HepG2 (cell line): ENCODE measurements at regions not wholly inside any gene's neighbourhood (a gene's known extent, or its start where the extent isn't known, plus 50 kb on each side); places are given as distances from the start of the nearest gene placed in this dataset.

Experiments used
- ATAC-seq: fragments of 200-7000 bp; cut with Tn5 transposase; 3 replicates; pipeline ENCODE4 v1.9.1; 2020; ENCODE audit warnings: mild to moderate bottlenecking, moderate library complexity
- BruUV-seq: library from RNA; stranded (reverse); fragments of 400-500 nt; replicated peaks from 2 replicates; lab custom pipeline; 2021; lab: Mats Ljungman, UMichigan
- CTCF ChIA-PET: fragments of 300-600 bp; formaldehyde crosslinking; extraction: SDS; loops from one replicate; lab custom pipeline; 2021; ENCODE audit warnings: low total read pairs, inconsistent platforms, low intra/inter-chr PET ratio; lab: Yijun Ruan, JAX
- POLR2A ChIA-PET: fragments of 350-600 bp; sonication (Branson Sonifier 250); formaldehyde crosslinking; loops from one replicate; lab custom pipeline; 2020; ENCODE audit warnings: antibody characterized with exemption, inconsistent platforms; lab: Yijun Ruan, JAX
- DNase-seq: peaks from one replicate; pipeline ENCODE4 v3.0.0-alpha.2; 2015; ENCODE audit warnings: low spot score
- FAIRE-seq: peaks from 3 replicates; lab custom pipeline; 2011; peaks lifted over from hg19 to GRCh38; lab: Jason Lieb, UNC
- H2AFZ ChIP-seq: one replicate; pipeline ENCODE4 v1.6.1; 2011; ENCODE audit warnings: low read length, inconsistent platforms
- H3K27ac ChIP-seq: fragments of 300-600 bp; 3 replicates; pipeline ENCODE4 v1.8.0; 2011; ENCODE audit warnings: mixed run types, mild to moderate bottlenecking, mixed read lengths, low read length, inconsistent platforms; ENCODE audit not compliant: insufficient read depth; ENCODE audit errors: extremely low read length
- H3K27me3 ChIP-seq, 2 experiments: fragments of 200-600 bp in 1 of 2; 2 replicates in 1 of 2; 3 replicates in 1 of 2; pipeline versions ENCODE4 v1.6.0 to v1.8.0; 2011; ENCODE audit warnings: low read length in 2 of 2, mild to moderate bottlenecking in 2 of 2, moderate library complexity in 2 of 2, inconsistent platforms in 1 of 2; ENCODE audit not compliant: insufficient read depth in 2 of 2, control insufficient read depth in 1 of 2
- H3K36me3 ChIP-seq, 2 experiments: fragments of 200-600 bp in 1 of 2; replicated peaks in 1 of 2; 2 replicates in 1 of 2; 3 replicates in 1 of 2; pipeline versions ENCODE4 v1.5.1 to v1.8.0; 2011; ENCODE audit warnings: low read length in 2 of 2, inconsistent platforms in 1 of 2; ENCODE audit not compliant: insufficient read depth in 2 of 2, control insufficient read depth in 1 of 2
- H3K4me1 ChIP-seq: 2 replicates; pipeline ENCODE4 v1.5.1; 2012; ENCODE audit warnings: low read length, inconsistent platforms; ENCODE audit not compliant: insufficient read depth
- H3K4me2 ChIP-seq: 2 replicates; pipeline ENCODE4 v1.6.0; 2011; ENCODE audit warnings: low read depth, low read length, inconsistent platforms
- H3K4me3 ChIP-seq, 3 experiments: fragments of 200-600 bp in 1 of 3; sonication (generic), shearing (Covaris generic) in 1 of 3; replicated peaks in 1 of 3; 2 replicates each; pipeline ENCODE4 v1.5.1; 2011 to 2016; ENCODE audit warnings: low read length in 3 of 3, inconsistent platforms in 2 of 3, low read depth in 2 of 3, mild to moderate bottlenecking in 2 of 3, control low read depth in 1 of 3, mixed read lengths in 1 of 3; ENCODE audit not compliant: insufficient read depth in 1 of 3
- H3K79me2 ChIP-seq: one replicate; pipeline ENCODE4 v1.6.1; 2011; ENCODE audit warnings: low read length, inconsistent platforms; ENCODE audit not compliant: insufficient read depth
- H3K9ac ChIP-seq: 2 replicates; pipeline ENCODE4 v1.6.0; 2011; ENCODE audit warnings: mild to moderate bottlenecking, low read depth, low read length, inconsistent platforms; ENCODE audit not compliant: insufficient read depth
- H3K9me3 ChIP-seq: 2 replicates; pipeline ENCODE4 v1.5.1; 2012; ENCODE audit warnings: mild to moderate bottlenecking, low read length
- H4K20me1 ChIP-seq: 2 replicates; pipeline ENCODE4 v1.6.0; 2011; ENCODE audit warnings: inconsistent platforms, mild to moderate bottlenecking, low read length, moderate library complexity; ENCODE audit not compliant: insufficient read depth
- BCL3 ChIP-seq: sonication (generic); formaldehyde crosslinking; IDR thresholded peaks from 2 replicates; pipeline ENCODE4 v1.5.1; 2020; ENCODE audit warnings: mild to moderate bottlenecking, missing genetic modification reagents, moderate library complexity
- BCL6 ChIP-seq: IDR thresholded peaks from 2 replicates; pipeline ENCODE4 v1.6.1; 2016; ENCODE audit warnings: missing genetic modification reagents, missing compliant biosample characterization
- CEBPG ChIP-seq: IDR thresholded peaks from 2 replicates; pipeline ENCODE4 v1.6.1; 2016
- GLI4 ChIP-seq: sonication (generic); formaldehyde crosslinking; IDR thresholded peaks from 2 replicates; pipeline ENCODE4 v1.5.1; 2020; ENCODE audit warnings: missing genetic modification reagents, mild to moderate bottlenecking, moderate library complexity, borderline replicate concordance
- MAX ChIP-seq: IDR thresholded peaks from 2 replicates; pipeline ENCODE4 v1.6.1; 2012; ENCODE audit warnings: inconsistent platforms
- MEF2D ChIP-seq: sonication (generic); formaldehyde crosslinking; IDR thresholded peaks from 2 replicates; pipeline ENCODE4 v1.5.1; 2020; ENCODE audit warnings: mild to moderate bottlenecking, missing genetic modification reagents
- MIER2 ChIP-seq: IDR thresholded peaks from 2 replicates; pipeline ENCODE4 v1.6.1; 2016; ENCODE audit warnings: missing biosample characterization, missing genetic modification reagents
- MIXL1 ChIP-seq: IDR thresholded peaks from 2 replicates; pipeline ENCODE4 v1.6.1; 2016
- NFATC3 ChIP-seq: sonication (generic); formaldehyde crosslinking; IDR thresholded peaks from 2 replicates; pipeline ENCODE4 v1.5.1; 2020; ENCODE audit warnings: mild to moderate bottlenecking, missing genetic modification reagents
- NFIC ChIP-seq: IDR thresholded peaks from 2 replicates; pipeline ENCODE4 v1.6.1; 2012; ENCODE audit warnings: mild to moderate bottlenecking, low read length, inconsistent platforms
- RCOR2 ChIP-seq: IDR thresholded peaks from 2 replicates; pipeline ENCODE4 v1.6.1; 2016; ENCODE audit warnings: missing biosample characterization, missing genetic modification reagents
- SATB2 ChIP-seq: sonication (generic); formaldehyde crosslinking; IDR thresholded peaks from 2 replicates; pipeline ENCODE4 v1.5.0; 2020; ENCODE audit warnings: missing genetic modification reagents
- SMC3 ChIP-seq: IDR thresholded peaks from 2 replicates; pipeline ENCODE4 v1.6.1; 2011; ENCODE audit warnings: low read length, improper control_type of control experiment
- TARDBP ChIP-seq: sonication (generic); formaldehyde crosslinking; IDR thresholded peaks from 2 replicates; pipeline ENCODE4 v1.8.0; 2022; ENCODE audit warnings: mild to moderate bottlenecking, missing genetic modification reagents
- THRA ChIP-seq: sonication (generic); formaldehyde crosslinking; IDR thresholded peaks from 2 replicates; pipeline ENCODE4 v1.4.0; 2020; ENCODE audit warnings: missing genetic modification reagents, borderline replicate concordance
- ZC3H13 ChIP-seq: sonication (generic); formaldehyde crosslinking; IDR thresholded peaks from 2 replicates; pipeline ENCODE4 v1.8.1; 2023; ENCODE audit warnings: mild to moderate bottlenecking, missing genetic modification reagents, moderate library complexity
- ZGPAT ChIP-seq: IDR thresholded peaks from 2 replicates; pipeline ENCODE4 v1.6.1; 2016; ENCODE audit warnings: mild to moderate bottlenecking
- ZMYM2 ChIP-seq: sonication (generic); formaldehyde crosslinking; IDR thresholded peaks from 2 replicates; pipeline ENCODE4 v1.8.0; 2022; ENCODE audit warnings: mild to moderate bottlenecking, missing genetic modification reagents
- ZNF230 ChIP-seq: sonication (generic); formaldehyde crosslinking; IDR thresholded peaks from 2 replicates; pipeline ENCODE4 v1.4.0; 2020; ENCODE audit warnings: mild to moderate bottlenecking, missing genetic modification reagents
- ZNF24 ChIP-seq: fragments of 450-650 bp; IDR thresholded peaks from 2 replicates; pipeline ENCODE4 v1.6.1; 2017; ENCODE audit warnings: antibody characterized with exemption, mild to moderate bottlenecking
- ZNF567 ChIP-seq: sonication (generic); formaldehyde crosslinking; IDR thresholded peaks from 2 replicates; pipeline ENCODE4 v1.8.1; 2023; ENCODE audit warnings: mild to moderate bottlenecking, missing genetic modification reagents, borderline replicate concordance
- ZNF780A ChIP-seq: sonication (generic); formaldehyde crosslinking; IDR thresholded peaks from 2 replicates; pipeline ENCODE4 v1.8.0; 2022; ENCODE audit warnings: mild to moderate bottlenecking, missing genetic modification reagents, moderate library complexity
- WGBS: methylation state at CpG from one replicate; pipeline ENCODE4 v1.1.6; 2017; ENCODE audit warnings: low lambda C conversion rate; 5-methylcytosine and 5-hydroxymethylcytosine counted together
- in situ Hi-C: cut with HindIII; loops from 2 replicates; pipeline ENCODE4 v1.10.0; 2017; ENCODE audit warnings: low pct_unique_long_range_greater_than_20kb; ENCODE audit not compliant: extremely low pct_ligation_motif_present
- intact Hi-C: fragments of 100-400 bp; cut with micrococcal nuclease; formaldehyde crosslinking; loops from one replicate; pipeline ENCODE4 v1.10.0; 2022; ENCODE audit not compliant: unreplicated experiment

GRCh38 chr2:224284134-224284946, 117.6 kb downstream of the FAM124B start:
- no peak overlapping the region for H3K4me3 ChIP-seq
- no TSS peak for BruUV-seq
- 0% methylated on average over 1 of the region's 1 CpG for WGBS
- H3K9me3 ChIP-seq: no peaks in the 10 kb centered on the region
- ATAC-seq (peak; percentile 85), FAIRE-seq (peak; percentile 57), DNase-seq (peak; percentile 73)
- H3K79me2 ChIP-seq: no peaks in the 10 kb centered on the region
- no peaks in the 10 kb centered on the region for H3K4me1 ChIP-seq
- in situ Hi-C loops: no loop called here
- no peaks in the 10 kb centered on the region for H4K20me1 ChIP-seq
- H3K9ac ChIP-seq: no peak overlapping the region
- H3K36me3 ChIP-seq: no peaks in the 10 kb centered on the region
- H3K4me2 ChIP-seq: no peak overlapping the region
- CTCF ChIA-PET: interaction anchor here (1.0 to 7.7 kb wide), 6 partner anchors 245 to 505 kb away, joined by 3 to 272 read pairs (median 14); partner anchors contain the start of gene SERPINE2
- no peaks in the 10 kb centered on the region for H3K27me3 ChIP-seq
- intact Hi-C loops: loop anchor here (1.0 kb wide), 4 partner anchors 245 to 314 kb away; partner anchors contain the start of gene SERPINE2
- no peak overlapping the region for H3K27ac ChIP-seq
- POLR2A ChIA-PET: interaction anchor here (0.7 to 3.0 kb wide), 4 partner anchors 138 to 314 kb away, joined by 3 to 13 read pairs (median 5); no protein-coding TSS in a partner anchor
- no peak overlapping the region for H2AFZ ChIP-seq
- 0 out of 2 replicates have a peak, but pooled peaks have one; percentile 36 for TF ChIP-seq BCL3
- TF ChIP-seq ZNF230: 0 out of 2 replicates have a peak, but pooled peaks have one; percentile 36
- TF ChIP-seq ZMYM2 (CRISPR knock-in tag): peak; percentile 82
- no peak for TF ChIP-seq THRA
- TF ChIP-seq SATB2: no peak
- TF ChIP-seq MAX: no peak
- TF ChIP-seq ZNF567 (CRISPR knock-in tag): peak; percentile 30; the same call in 1 of the 2 replicates
- TF ChIP-seq MIER2 (CRISPR knock-in tag): 0 out of 2 replicates have a peak, but pooled peaks have one; percentile 17
- peak; percentile 82 for TF ChIP-seq CEBPG (CRISPR knock-in tag)
- peak; percentile 54; the same call in 1 of the 2 replicates for TF ChIP-seq ZGPAT (CRISPR knock-in tag)
- 0 out of 2 replicates have a peak, but pooled peaks have one; percentile 61 for TF ChIP-seq GLI4
- peak; percentile 95 for TF ChIP-seq SMC3
- 0 out of 2 replicates have a peak, but pooled peaks have one; percentile 40 for TF ChIP-seq BCL6 (CRISPR knock-in tag)
- TF ChIP-seq NFATC3 (CRISPR knock-in tag): 0 out of 2 replicates have a peak, but pooled peaks have one; percentile 69
- TF ChIP-seq ZNF24: peak; percentile 55; the same call in 1 of the 2 replicates
- TF ChIP-seq ZNF780A (CRISPR knock-in tag): no peak
- TF ChIP-seq TARDBP: 0 out of 2 replicates have a peak, but pooled peaks have one; percentile 36
- TF ChIP-seq MEF2D: 0 out of 2 replicates have a peak, but pooled peaks have one; percentile 31
- no peak for TF ChIP-seq ZC3H13 (CRISPR knock-in tag)
- no peak for TF ChIP-seq RCOR2 (CRISPR knock-in tag)
- TF ChIP-seq MIXL1: peak; percentile 64
- TF ChIP-seq NFIC: 0 out of 2 replicates have a peak, but pooled peaks have one; percentile 25
